ENCODE measurements at regions not wholly inside any gene's neighbourhood (a gene's known extent, or its start where the extent isn't known, plus 50 kb on each side); places are given as distances from the start of the nearest gene placed in this dataset.

GRCh38 chr1:81170721-81171120 is 630.0 kb upstream of the ADGRL2 start:
- H3K27ac ChIP-seq (ENCODE audit: low read depth, low read length, poor library complexity, severe bottlenecking) = no peak overlapping the region
- H4K20me1 ChIP-seq (ENCODE audit: insufficient read depth, low read length) = no peaks in the 10 kb centered on the region
- no peak for TF ChIP-seq EZH2 (IDR thresholded peaks at IDR 0.05; ENCODE audit: borderline replicate concordance, low read length)
- TF ChIP-seq, protein P1, sequence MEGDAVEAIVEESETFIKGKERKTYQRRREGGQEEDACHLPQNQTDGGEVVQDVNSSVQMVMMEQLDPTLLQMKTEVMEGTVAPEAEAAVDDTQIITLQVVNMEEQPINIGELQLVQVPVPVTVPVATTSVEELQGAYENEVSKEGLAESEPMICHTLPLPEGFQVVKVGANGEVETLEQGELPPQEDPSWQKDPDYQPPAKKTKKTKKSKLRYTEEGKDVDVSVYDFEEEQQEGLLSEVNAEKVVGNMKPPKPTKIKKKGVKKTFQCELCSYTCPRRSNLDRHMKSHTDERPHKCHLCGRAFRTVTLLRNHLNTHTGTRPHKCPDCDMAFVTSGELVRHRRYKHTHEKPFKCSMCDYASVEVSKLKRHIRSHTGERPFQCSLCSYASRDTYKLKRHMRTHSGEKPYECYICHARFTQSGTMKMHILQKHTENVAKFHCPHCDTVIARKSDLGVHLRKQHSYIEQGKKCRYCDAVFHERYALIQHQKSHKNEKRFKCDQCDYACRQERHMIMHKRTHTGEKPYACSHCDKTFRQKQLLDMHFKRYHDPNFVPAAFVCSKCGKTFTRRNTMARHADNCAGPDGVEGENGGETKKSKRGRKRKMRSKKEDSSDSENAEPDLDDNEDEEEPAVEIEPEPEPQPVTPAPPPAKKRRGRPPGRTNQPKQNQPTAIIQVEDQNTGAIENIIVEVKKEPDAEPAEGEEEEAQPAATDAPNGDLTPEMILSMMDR (IDR thresholded peaks at IDR 0.05; ENCODE audit: low read length) = no peak
- H3K36me3 ChIP-seq (ENCODE audit: insufficient read depth, low read length) = no peaks in the 10 kb centered on the region
- no peak overlapping the region for H3K9ac ChIP-seq (ENCODE audit: low read length)
- H3K9me2 ChIP-seq (ENCODE audit: low read depth, low read length) = no peaks in the 10 kb centered on the region
- H3K9me3 ChIP-seq (ENCODE audit: low read length) = no peaks in the 10 kb centered on the region
- no peaks in the 10 kb centered on the region for H3K79me2 ChIP-seq (ENCODE audit: insufficient read depth, low read length)
- no peak overlapping the region for H3K4me3 ChIP-seq (ENCODE audit: low read depth, low read length, poor library complexity, severe bottlenecking)
- H3K4me1 ChIP-seq (ENCODE audit: insufficient read depth, low read length, severe bottlenecking) = no peaks in the 10 kb centered on the region
- H3K27me3 ChIP-seq (ENCODE audit: insufficient read depth, low read length) = no peaks in the 10 kb centered on the region
- no peak overlapping the region for H2AFZ ChIP-seq (ENCODE audit: low read length)
- no peak overlapping the region for H3K4me2 ChIP-seq (ENCODE audit: low read length)
- H3F3A ChIP-seq (ENCODE audit: insufficient read depth, low read length) = no peaks in the 10 kb centered on the region

DNA sequence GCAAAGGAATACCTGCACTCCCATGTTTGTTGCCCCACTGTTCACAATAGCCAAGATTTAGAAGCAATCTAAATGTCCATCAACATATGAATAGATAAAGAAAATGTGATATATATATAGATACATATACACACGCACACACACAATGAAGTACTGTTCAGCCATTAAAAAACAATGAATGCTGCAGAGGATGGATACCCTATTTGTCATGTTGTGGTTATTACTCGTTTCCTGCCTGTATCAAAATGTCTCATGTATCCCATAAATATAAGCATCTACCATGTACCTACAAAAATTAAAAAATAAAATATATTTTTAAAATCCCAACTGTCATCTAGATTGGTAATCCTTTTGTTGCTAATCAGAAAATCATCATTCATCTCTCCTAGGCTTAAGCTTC is 634.8 kb upstream of the ADGRL2 start:
- H3K4me1 ChIP-seq (ENCODE audit: insufficient read depth, low read length, severe bottlenecking) = no peaks in the 10 kb centered on the region
- TF ChIP-seq EZH2 (IDR thresholded peaks at IDR 0.05; ENCODE audit: borderline replicate concordance, low read length) = no peak
- TF ChIP-seq, protein P1 (IDR thresholded peaks at IDR 0.05; ENCODE audit: low read length) = no peak

GRCh38 chr1:81160696-81161095 is 640.0 kb upstream of the ADGRL2 start:
- no peak for TF ChIP-seq EZH2 (IDR thresholded peaks at IDR 0.05; ENCODE audit: borderline replicate concordance, low read length)
- TF ChIP-seq, protein P1 (IDR thresholded peaks at IDR 0.05; ENCODE audit: low read length) = no peak
- no peaks in the 10 kb centered on the region for H4K20me1 ChIP-seq (ENCODE audit: insufficient read depth, low read length)
- H2AFZ ChIP-seq (ENCODE audit: low read length) = no peak overlapping the region
- no peak overlapping the region for H3K27ac ChIP-seq (ENCODE audit: low read depth, low read length, poor library complexity, severe bottlenecking)
- H3K36me3 ChIP-seq (ENCODE audit: insufficient read depth, low read length) = no peaks in the 10 kb centered on the region
- no peaks in the 10 kb centered on the region for H3K4me1 ChIP-seq (ENCODE audit: insufficient read depth, low read length, severe bottlenecking)
- no peak overlapping the region for H3K4me2 ChIP-seq (ENCODE audit: low read length)
- H3F3A ChIP-seq (ENCODE audit: insufficient read depth, low read length) = no peaks in the 10 kb centered on the region
- H3K4me3 ChIP-seq (ENCODE audit: low read depth, low read length, poor library complexity, severe bottlenecking) = no peak overlapping the region
- H3K9ac ChIP-seq (ENCODE audit: low read length) = no peak overlapping the region
- H3K9me3 ChIP-seq (ENCODE audit: low read length) = no peaks in the 10 kb centered on the region
- H3K27me3 ChIP-seq (ENCODE audit: insufficient read depth, low read length) = no peaks in the 10 kb centered on the region
- H3K9me2 ChIP-seq (ENCODE audit: low read depth, low read length) = no peaks in the 10 kb centered on the region
- H3K79me2 ChIP-seq (ENCODE audit: insufficient read depth, low read length) = no peaks in the 10 kb centered on the region

More for the DNA sequence above, 634.8 kb upstream of the ADGRL2 start:
- Histone ChIP-seq H3K4me3 (ENCODE audit: low read depth, low read length, poor library complexity, severe bottlenecking) (no peak overlapping the region), H3K9me2 (ENCODE audit: low read depth, low read length) (no peaks in the 10 kb centered on the region), H3K36me3 (ENCODE audit: insufficient read depth, low read length) (no peaks in the 10 kb centered on the region), H3K79me2 (ENCODE audit: insufficient read depth, low read length) (no peaks in the 10 kb centered on the region), H4K20me1 (ENCODE audit: insufficient read depth, low read length) (no peaks in the 10 kb centered on the region), H3K4me2 (ENCODE audit: low read length) (no peak overlapping the region), H3K9me3 (ENCODE audit: low read length) (no peaks in the 10 kb centered on the region), H3F3A (ENCODE audit: insufficient read depth, low read length) (no peaks in the 10 kb centered on the region), H3K9ac (ENCODE audit: low read length) (no peak overlapping the region), H2AFZ (ENCODE audit: low read length) (no peak overlapping the region), H3K27me3 (ENCODE audit: insufficient read depth, low read length) (no peaks in the 10 kb centered on the region), H3K27ac (ENCODE audit: low read depth, low read length, poor library complexity, severe bottlenecking) (no peak overlapping the region)
